ENCODE measurements at regions not wholly inside any gene's neighbourhood (a gene's known extent, or its start where the extent isn't known, plus 50 kb on each side); places are given as distances from the start of the nearest gene placed in this dataset.

GRCh38 chr2:139048017-139048416 lies 267.8 kb upstream of the NXPH2 start:
- TF ChIP-seq CTCF (IDR thresholded peaks at IDR 0.05; ENCODE audit: insufficient read depth, low read length, poor library complexity, severe bottlenecking) (no peak), EZH2phosphoT487 (conservative IDR thresholded peaks at IDR 0.05; ENCODE audit: low read length) (no peak)
